AG20443 (cell line): ENCODE measurements at regions not wholly inside any gene's neighbourhood (a gene's known extent, or its start where the extent isn't known, plus 50 kb on each side); places are given as distances from the start of the nearest gene placed in this dataset.

Source experiments
- DNase-seq: peaks from one replicate; pipeline ENCODE4 v3.0.0; 2012; ENCODE audit warnings: low spot score, mixed read lengths

DNA sequence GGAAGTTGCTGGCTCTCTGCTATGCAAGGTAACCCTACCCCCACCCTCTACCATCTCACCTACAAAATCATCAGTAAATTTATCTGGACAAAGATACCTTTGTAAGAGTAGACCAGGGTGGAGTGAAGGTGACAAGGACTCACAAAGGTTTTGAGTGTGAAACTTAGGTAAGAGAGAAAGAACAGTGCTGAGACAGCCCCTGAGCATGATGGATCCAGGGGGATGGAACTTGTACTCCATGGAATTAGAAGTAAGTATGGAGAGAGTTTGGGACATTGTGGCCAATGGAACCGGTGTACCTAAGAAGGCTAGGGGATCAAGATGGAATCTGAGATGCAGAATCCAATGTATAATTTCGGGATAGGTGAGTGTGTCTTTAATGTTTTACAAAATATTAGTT, 153.0 kb upstream of the NSMCE3 start:
- no peak for DNase-seq

DNA sequence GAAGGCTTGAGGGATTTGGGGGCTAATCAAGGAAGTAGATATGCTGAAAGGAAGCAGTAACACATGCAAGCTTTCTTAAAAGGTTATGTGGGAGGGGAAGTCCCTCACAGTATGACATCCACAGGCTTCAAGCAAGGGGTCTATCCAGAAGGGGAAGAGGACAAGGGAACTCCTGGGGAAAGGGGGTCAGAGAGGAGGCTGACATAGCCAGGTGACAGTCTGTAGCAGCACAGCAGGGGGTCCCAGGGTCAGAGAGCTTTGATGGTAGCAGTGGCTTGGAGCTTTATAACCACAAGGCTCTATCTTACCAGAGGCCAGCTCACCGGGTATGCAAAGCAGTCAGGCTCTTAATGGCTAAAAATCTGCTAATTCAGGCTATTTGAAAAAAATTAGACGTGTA, 150.6 kb upstream of the NSMCE3 start:
- DNase-seq = no peak

DNA sequence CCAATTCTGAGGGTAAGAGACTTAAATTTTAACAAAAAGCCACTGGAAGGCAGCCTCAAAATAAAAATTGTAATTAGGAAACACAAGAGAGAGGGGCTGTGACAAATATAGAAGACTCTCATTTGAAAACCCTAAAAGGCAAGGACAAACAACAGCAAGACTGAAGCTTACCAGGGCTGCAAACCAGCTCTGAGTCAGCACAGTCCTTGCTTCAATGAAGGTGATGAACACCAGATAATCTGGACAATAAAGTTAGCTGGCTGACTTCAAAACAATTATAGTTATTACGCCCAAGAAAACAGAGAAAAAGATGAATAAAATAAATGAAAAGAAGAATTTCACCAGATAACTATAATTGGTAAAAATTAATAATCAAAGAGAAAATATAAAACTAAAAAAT, 149.3 kb upstream of the NSMCE3 start:
- no peak for DNase-seq

DNA sequence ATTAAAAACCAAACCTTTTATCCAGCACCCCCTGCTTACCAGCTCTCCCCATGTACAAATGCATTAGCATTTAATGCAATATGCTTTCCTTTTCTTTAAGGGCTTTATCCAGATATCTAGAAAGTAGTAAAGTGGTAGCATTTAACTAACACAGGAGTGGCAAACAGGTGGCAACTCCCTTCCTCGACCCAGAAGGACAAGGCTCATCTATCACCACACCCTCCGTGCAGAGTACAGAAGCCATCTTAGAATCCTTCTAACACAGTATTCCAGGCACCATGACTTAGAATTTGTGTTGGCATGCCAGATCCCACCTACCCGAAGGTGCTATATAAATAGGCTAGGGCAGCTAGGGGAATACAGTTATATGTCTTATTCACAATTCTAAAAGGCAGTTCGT, 148.6 kb upstream of the NSMCE3 start:
- no peak for DNase-seq

DNA sequence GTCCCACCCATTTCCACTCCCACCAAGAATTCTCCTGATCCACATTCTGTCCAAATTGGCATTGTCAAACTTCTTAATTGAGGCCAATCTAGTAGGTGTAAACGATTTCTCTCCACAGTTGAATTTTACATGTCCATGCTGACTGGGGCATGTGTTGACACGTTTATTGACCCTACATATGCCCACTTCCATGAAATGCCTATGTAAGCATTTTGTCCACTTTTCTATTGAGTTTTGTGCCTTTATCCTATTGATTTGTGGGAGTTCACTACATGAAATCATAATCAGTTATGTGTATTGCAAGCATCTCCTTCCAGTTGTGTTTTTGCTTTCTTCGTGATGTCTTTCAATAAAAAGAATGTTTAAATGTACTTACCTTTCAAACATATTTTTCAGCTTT, 141.7 kb upstream of the NSMCE3 start:
- no peak for DNase-seq

DNA sequence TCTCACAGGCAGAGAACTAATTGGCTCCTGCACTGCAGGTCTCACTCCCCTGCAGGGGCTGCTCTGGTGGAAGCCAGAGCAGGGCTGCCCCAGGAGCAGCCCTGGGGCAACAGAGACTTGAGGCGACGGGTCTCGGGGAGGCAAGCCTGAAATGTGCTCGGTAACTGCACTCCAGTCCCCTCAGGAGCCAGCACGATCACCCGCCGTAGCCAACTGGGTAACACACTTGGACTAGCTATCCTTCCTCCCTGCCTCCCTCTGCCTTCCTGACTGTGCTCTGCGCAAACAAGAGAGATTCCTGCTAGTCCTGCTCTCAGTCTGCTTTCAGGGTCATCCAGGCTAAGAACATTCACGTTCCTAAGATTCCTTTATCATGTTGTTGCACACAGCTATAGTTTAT, 140.7 kb upstream of the NSMCE3 start:
- no peak for DNase-seq

DNA sequence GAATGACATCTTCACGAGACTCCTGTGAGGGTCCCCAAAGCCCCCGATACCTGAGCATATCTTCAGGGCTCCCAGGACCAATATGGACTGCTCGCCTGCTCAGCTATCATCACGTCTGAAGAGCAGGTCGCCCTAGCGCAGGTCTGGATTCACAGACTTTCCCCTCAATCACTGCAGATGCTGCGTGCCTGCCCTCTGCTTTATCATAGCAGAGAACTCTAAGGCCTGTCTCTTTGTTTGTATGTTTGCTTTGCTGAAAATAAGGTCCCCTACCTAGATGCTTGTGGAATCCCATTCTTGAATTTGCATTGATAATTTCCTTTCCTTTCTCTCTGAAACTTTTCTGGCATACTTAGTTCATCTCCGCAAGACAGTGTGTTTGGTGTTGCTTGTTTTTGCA, 140.3 kb upstream of the NSMCE3 start:
- DNase-seq = no peak

DNA sequence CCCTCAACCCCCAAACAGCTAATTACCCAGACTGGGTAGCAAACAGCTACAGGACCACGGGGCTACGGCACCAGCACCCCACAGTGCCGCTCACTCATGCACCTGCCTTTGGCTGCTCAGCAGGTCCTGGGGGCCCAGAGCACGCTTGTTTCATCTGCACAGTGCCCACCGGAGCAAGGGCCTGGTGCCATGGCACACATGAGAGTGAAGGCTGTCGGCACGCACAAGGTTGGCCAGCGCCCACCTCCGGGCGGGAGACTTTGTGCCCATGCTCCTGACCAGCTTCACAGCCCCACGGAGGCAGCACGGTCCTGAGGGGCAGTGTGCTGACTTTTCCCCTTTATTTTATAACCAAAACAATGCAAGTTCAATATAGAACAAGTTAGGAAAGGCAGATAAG, 135.9 kb upstream of the NSMCE3 start:
- no peak for DNase-seq

DNA sequence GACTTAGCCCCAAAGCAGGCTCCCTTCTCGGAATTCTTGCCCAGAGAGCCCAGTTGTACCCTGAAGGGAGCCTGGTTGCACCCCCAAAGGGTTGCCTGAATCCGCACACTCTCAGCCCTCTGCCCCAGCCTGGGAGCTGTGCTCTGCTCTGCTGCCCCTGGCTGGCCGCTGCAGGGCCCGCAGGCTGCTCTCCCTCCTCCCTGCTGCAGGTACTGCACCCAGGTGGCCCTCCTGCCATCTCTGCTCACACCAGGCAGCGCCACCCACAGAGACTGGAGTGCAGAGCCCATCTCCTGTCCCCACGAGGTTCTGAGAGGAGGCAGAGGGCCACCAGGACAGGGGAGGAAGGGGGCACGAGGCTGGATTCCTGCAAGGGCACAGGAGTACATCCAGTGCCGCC, 134.2 kb upstream of the NSMCE3 start:
- no peak for DNase-seq

DNA sequence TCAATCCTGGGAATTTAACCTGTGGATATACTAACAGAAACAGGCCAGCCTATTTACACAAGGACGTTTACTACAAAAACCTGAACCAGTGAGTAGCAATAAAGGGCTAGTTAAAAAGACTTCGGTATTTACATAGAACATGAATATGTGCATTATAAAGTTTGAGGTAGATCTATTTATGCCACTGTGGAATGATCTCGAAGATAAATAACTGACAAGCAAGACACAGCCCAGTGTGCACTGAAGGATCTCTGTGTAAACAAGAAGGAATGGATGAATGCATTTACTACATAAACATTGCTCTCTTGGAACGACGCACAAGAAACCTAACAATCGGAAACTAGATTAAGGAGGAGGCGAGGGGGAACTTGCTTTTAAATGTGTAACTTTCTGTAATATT, 132.0 kb upstream of the NSMCE3 start:
- no peak for DNase-seq

DNA sequence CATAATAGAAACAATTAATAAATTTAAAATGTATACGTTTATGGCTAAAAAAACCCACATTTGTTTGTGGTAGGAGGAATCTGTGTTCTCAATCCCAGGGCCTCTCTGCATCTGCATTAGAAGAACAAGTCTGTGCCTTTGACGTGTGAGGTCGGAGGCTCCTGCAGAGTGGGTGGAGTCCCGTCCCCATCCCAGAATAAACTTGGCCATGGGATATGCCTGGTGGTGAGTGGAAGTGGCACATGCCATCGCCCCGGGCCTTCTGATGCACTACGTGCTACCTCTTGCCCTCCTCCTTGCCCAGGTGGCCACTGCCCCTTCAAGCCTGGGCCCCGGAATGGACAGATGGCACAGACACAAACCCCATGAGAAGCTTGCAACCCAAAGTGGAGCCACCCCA, 131.1 kb upstream of the NSMCE3 start:
- DNase-seq = no peak

DNA sequence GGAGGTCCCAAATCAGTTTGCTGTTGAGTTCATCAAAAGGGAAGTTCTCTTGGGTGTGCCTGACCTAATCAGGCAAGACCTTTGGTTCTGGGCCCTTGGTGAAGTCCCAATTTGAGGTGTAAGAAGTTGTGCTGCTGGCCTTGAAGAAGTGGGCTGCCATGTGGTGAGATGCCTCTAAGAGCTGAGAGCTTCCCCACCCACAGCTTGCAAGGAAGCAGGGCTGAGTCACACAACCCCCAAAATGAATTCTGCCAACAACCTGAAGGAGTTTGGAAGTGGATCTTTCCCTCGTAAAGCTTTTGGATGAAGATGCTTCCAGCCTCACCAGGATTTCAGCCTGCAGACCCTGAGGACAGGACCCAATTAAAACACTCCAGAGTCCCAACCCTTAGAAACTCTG, 129.3 kb upstream of the NSMCE3 start:
- no peak for DNase-seq

DNA sequence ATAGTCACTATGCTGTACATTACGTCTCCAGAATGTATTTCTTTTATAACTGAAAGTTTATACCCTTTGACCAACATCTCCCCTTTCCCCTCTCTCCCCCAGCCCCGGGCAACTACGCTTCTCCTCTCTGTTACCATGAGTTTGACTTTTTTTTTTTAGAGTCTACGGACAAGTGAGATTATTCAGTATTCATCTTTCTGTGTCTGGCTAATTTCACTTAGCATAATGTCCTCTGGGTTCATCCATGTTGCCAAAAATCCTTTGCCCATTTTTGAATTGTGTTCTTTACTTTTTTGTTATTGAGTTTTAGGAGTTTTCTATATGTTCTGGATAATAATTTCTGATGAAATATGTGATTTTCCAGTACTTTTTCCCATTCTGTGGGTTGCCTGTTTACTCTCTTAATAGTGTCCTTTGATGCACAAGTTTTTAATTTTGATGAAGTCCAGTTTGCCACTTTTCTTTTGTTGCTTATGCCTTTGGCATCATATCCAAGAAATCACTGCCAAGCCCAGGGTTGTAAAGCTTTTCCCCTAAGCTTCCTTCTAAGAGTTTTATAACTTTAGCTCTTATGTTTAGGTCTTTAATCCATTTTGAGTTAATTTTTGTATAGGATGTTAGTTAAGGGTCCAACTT, 126.7 kb upstream of the NSMCE3 start:
- no peak for DNase-seq

DNA sequence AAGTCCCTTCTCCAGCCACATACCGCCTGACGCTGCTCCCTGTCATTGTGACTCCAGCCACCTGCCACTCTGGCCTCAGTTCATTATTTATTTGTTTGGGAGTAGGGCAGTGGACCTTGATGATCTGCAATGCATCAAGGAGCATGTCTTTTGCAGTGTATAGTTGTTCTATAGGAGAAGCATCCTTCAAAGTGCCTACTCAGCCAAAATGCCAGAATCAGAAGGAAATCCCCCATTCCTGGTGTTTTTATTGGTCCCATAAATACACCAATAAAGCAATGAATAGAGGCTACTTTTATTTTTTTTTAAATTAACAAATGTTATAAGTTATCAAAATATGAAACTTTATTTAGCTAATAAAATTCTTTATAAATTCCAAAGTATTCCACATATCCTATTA, 123.8 kb upstream of the NSMCE3 start:
- DNase-seq = no peak

DNA sequence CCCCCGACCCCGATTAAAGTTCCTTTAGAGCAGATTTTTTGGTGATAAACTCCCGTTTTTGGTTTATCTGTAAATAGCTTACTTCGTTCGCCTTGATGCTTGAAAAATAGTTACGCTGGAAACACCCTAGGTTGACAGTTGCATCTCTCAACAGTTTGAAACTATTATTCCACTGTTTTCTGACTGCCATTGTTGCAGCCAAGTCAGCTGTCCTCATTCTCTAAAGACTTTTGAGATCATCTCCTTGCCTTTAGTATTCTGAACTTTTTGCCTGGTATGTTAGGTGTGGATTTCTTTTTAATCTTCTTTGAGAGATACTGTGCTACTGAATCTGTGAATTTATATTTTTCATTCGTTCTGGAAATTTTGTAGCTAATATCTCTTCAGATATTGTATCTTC, 122.7 kb upstream of the NSMCE3 start:
- no peak for DNase-seq

DNA sequence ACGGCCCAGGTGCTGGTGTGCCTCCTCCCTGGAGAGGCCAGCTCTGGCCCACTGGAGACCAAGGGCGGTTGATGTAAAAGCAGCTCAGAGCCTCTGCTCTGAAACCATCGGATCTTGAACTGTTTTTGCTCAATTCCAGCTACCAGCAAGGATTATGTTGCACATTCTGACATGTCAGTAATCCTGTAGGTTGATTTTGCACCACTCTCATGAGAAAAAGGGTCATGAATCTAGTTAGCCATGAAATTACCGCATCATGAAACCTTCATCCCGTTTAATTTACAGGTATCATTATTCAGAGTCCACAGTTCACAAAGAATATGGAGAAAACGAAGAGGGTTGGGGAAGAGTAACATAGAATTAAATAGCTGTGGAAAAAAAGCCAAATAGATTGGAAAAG, 120.4 kb upstream of the NSMCE3 start:
- no peak for DNase-seq

DNA sequence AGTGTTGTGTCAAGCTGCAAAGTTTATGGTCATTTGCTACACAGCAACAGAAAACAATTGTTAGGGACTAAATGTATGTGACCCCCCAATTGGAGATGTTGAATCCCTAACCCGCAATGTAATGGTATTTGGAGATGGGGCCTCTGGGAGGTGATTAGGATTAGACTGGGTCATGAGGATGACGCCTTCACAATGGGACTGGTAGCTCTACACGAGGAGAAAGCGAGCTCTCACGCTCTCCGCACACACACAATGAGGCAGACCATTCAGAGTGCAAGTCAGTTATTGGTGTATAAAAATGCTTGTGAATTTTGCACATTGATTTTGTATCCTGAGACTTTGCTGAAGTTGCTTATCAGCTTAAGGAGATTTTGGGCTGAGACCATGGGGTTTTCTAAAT, 116.9 kb upstream of the NSMCE3 start:
- no peak for DNase-seq

DNA sequence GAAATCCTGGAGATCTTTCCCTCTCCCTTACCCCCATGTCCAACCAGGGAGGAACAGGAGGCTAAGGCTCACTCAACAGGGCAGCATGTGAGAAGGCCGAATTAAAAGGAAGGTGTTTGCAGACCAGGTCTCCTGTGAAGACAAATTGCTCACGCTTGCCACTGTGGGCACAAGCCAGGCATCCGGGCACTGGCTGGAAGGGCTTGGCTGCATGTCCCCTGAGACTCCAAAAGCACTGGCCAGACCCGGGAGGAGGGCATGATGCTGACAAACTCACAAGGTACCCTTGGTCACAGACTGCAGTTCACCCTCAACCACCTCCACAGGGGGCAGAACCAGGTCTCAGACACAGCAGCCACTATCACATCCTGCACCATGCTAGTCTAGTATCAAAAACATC, 113.7 kb upstream of the NSMCE3 start:
- no peak for DNase-seq

DNA sequence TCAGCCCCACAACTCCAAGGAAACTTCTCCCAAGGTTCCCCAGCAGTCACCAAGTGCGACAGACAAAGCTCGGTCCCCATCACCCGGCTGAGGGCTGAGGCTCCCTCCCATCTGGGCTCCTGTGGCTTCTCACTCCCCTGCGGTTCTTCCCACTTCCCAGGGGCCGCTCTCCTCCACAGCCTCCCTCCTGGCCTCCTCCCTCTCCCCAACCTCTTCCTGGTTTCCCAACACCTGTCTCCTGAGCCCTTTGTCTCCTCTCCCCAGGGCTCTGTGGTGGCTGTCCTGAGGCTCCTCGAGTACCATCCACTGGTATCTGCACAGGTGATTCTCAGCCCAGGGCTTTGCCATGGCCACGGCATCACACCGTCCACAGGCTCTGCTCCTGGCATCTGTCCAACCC, 113.2 kb upstream of the NSMCE3 start:
- DNase-seq = no peak

DNA sequence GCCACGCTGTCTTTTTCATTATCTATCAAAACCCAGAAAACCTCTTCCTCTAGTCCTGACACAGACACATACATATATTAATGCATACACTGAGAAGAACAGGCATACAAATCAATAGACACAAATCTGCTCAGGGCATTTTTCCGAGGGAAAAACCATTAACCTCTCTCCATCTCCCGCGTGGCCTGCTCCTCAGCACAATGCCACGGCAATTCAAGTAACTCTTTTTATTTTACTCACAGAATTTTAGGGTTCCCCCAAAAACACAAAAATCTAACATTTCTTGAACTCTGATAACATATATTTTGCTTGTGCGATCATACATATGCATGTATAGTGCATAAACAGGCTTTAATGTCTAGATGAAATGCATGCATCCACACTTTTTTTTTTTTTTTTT, 110.8 kb upstream of the NSMCE3 start:
- DNase-seq = no peak

DNA sequence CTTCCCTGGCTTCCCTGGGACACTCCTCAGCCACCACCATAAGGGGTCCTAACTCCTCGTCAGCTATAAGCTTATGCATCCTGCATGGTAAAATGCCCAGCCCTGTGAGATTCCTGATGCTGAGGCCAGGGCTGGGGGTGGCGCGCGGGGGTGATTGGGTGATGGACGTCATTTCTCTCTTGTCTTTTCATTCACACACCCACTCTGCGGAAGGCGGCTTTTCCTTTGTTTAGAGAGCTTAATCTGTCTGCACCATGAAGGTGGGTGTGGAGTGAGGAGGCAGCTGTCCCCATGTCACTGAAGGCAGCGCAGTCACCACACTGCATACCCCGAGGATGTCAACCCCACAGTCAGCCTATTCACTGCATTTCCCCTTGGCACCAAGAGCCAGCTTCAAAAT, 110.0 kb upstream of the NSMCE3 start:
- no peak for DNase-seq

DNA sequence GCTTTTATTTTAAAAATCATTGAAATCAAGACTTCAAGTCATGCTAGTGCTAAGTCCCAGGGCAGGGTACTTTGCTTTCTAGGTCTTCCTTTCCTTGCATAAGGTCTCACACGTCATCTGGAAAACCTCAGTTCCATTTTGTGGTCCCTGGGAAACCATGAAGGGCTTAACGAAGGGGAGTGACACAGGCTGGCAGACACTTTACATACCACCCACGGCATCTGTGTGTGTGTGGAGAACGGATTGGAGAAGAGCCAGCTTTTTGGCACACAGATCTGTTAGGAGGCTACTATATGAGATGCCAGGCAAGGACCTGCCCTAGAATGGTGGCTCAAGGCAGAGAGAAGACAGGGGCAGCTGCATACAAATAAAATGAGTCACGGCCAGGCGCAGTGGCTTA, 107.5 kb upstream of the NSMCE3 start:
- no peak for DNase-seq

DNA sequence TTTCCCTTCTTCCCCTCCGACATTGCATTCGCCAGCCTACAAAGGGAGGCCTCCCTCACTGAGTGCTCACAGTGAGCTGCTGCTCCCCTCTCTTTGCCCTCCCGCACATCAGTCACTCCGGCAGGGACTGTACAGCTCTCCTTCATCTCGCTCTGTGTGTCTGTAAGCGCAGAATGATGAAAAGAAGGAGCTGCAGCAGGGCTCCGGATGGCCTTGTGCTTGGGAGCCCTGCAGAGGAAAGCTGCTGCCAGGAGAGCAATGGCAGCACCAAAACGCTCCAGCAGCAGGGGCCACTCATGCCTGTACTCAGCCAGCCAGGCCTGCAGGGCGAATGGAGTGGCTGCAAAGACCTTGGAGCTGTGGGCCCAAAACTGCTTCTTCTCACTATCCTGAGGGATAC, 107.0 kb upstream of the NSMCE3 start:
- no peak for DNase-seq

DNA sequence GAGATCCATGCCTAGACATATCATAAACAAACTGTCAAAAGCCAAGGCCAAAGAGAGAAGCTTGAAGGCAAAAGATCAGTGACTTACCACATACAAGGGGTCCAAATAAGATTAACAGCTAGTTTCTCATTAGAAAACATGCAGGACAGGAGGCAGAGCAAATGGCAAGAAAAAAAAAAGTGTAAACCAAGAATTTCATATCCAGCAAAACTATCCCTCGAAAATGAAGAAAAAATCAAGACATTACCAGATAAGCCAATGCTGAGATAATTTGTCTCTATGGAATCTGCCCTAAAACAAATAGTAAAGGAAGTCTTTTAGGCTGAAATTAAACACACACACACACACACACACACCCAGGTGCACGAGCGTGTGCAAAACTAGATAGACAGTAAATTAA, 99.6 kb upstream of the NSMCE3 start:
- DNase-seq = no peak
